ENCODE measurements at regions not wholly inside any gene's neighbourhood (a gene's known extent, or its start where the extent isn't known, plus 50 kb on each side); places are given as distances from the start of the nearest gene placed in this dataset.

- TF ChIP-seq CTCF (conservative IDR thresholded peaks at IDR 0.05; ENCODE audit: control insufficient read depth, insufficient read depth, low read depth, low read length): no peak
- DNase-seq (ENCODE audit: low read depth): no peak
- H3K4me3 ChIP-seq (ENCODE audit: control insufficient read depth, low read depth, low read length): no peak overlapping the region
Observed at GRCh38 chr12:111150921-111151840, 217.7 kb downstream of the PHETA1 start.

GRCh38 chr12:111150360-111150759 lies 218.5 kb downstream of the PHETA1 start:
- no peak for DNase-seq (ENCODE audit: low read depth)
- no peak for TF ChIP-seq CTCF (conservative IDR thresholded peaks at IDR 0.05; ENCODE audit: control insufficient read depth, insufficient read depth, low read depth, low read length)
- H3K4me3 ChIP-seq (ENCODE audit: control insufficient read depth, low read depth, low read length): no peak overlapping the region

GRCh38 chr12:111149299-111149698 lies 219.6 kb downstream of the PHETA1 start:
- TF ChIP-seq CTCF (conservative IDR thresholded peaks at IDR 0.05; ENCODE audit: control insufficient read depth, insufficient read depth, low read depth, low read length): peak; percentile 5
- no peak overlapping the region for H3K4me3 ChIP-seq (ENCODE audit: control insufficient read depth, low read depth, low read length)
- DNase-seq (ENCODE audit: low read depth): no peak

- H3K4me3 ChIP-seq (ENCODE audit: control insufficient read depth, low read depth, low read length): no peak overlapping the region
- no peak for TF ChIP-seq CTCF (conservative IDR thresholded peaks at IDR 0.05; ENCODE audit: control insufficient read depth, insufficient read depth, low read depth, low read length)
- DNase-seq (ENCODE audit: low read depth): no peak
Observed at GRCh38 chr12:111148005-111148404, 220.9 kb downstream of the PHETA1 start.

GRCh38 chr12:111143271-111143670 lies 222.9 kb upstream of the MYL2 start:
- no peak overlapping the region for H3K4me3 ChIP-seq (ENCODE audit: control insufficient read depth, low read depth, low read length)
- TF ChIP-seq CTCF (conservative IDR thresholded peaks at IDR 0.05; ENCODE audit: control insufficient read depth, insufficient read depth, low read depth, low read length): no peak
- no peak for DNase-seq (ENCODE audit: low read depth)

- H3K4me3 ChIP-seq (ENCODE audit: control insufficient read depth, low read depth, low read length): no peak overlapping the region
- DNase-seq (ENCODE audit: low read depth): no peak
- no peak for TF ChIP-seq CTCF (conservative IDR thresholded peaks at IDR 0.05; ENCODE audit: control insufficient read depth, insufficient read depth, low read depth, low read length)
Observed at GRCh38 chr12:111141205-111141604, 220.8 kb upstream of the MYL2 start.
